MCF 10A (cell line): ENCODE measurements at regions not wholly inside any gene's neighbourhood (a gene's known extent, or its start where the extent isn't known, plus 50 kb on each side); places are given as distances from the start of the nearest gene placed in this dataset.

ENCODE experiments used
- BruUV-seq: library from RNA; stranded (reverse); fragments of 400-500 nt; replicated peaks from 2 replicates; lab custom pipeline; 2021; lab: Mats Ljungman, UMichigan
- CTCF ChIA-PET: fragments of 300-600 bp; sonication (Branson Sonifier 250); formaldehyde crosslinking; extraction: SDS; loops from one replicate; lab custom pipeline; 2021; ENCODE audit warnings: antibody characterized with exemption, inconsistent platforms; lab: Yijun Ruan, JAX
- POLR2A ChIA-PET: fragments of 300-600, 350-650 bp; sonication (Branson Sonifier 250); formaldehyde crosslinking; extraction: SDS; loops from one replicate; lab custom pipeline; 2020; ENCODE audit warnings: antibody characterized with exemption, inconsistent platforms; lab: Yijun Ruan, JAX
- DNase-seq: peaks from one replicate; pipeline ENCODE4 v3.0.0-alpha.2; 2018; ENCODE audit not compliant: unreplicated experiment
- H3K27ac Mint-ChIP-seq: one replicate; pipeline ENCODE4 v1.8.0; 2022; ENCODE audit warnings: mild to moderate bottlenecking, low read depth, mixed read lengths; ENCODE audit not compliant: unreplicated experiment
- H3K27me3 Mint-ChIP-seq: one replicate; pipeline ENCODE4 v1.8.0; 2022; ENCODE audit warnings: mixed read lengths; ENCODE audit not compliant: insufficient read depth, unreplicated experiment
- H3K36me3 Mint-ChIP-seq: one replicate; pipeline ENCODE4 v1.8.0; 2022; ENCODE audit warnings: mild to moderate bottlenecking, moderate library complexity, mixed read lengths; ENCODE audit not compliant: insufficient read depth, unreplicated experiment
- H3K4me1 Mint-ChIP-seq: one replicate; pipeline ENCODE4 v1.8.0; 2022; ENCODE audit warnings: mixed read lengths; ENCODE audit not compliant: insufficient read depth, unreplicated experiment
- H3K4me3 Mint-ChIP-seq: one replicate; pipeline ENCODE4 v1.8.0; 2022; ENCODE audit warnings: mild to moderate bottlenecking, moderate library complexity, mixed read lengths; ENCODE audit not compliant: unreplicated experiment
- H3K9me3 Mint-ChIP-seq: one replicate; pipeline ENCODE4 v1.8.0; 2022; ENCODE audit warnings: mixed read lengths; ENCODE audit not compliant: unreplicated experiment
- CTCF ChIP-seq: fragments of 200-600 bp; IDR thresholded peaks from one replicate; pipeline ENCODE4 v1.8.0; 2022; ENCODE audit warnings: antibody characterized with exemption, mild to moderate bottlenecking; ENCODE audit not compliant: unreplicated experiment
- intact Hi-C: fragments of 100-400 bp; cut with micrococcal nuclease; formaldehyde crosslinking; loops from 2 replicates; pipeline ENCODE4 v1.14.1; 2022

GRCh38 chr12:25812295-25812694, 146.2 kb upstream of the RASSF8 start:
- TF ChIP-seq CTCF = no peak
- H3K27me3 Mint-ChIP-seq = no peaks in the 10 kb centered on the region
- no peak overlapping the region for H3K27ac Mint-ChIP-seq
- intact Hi-C loops = no loop called here
- ChIA-PET CTCF (no interaction called here), POLR2A (interaction anchor here (1.0 kb wide), 1 partner anchor 147 kb away, joined by 4 read pairs; the partner anchor contains the start of gene RASSF8)
- peaks cover 4% of the 10 kb centered on the region for H3K36me3 Mint-ChIP-seq
- DNase-seq = no peak
- H3K9me3 Mint-ChIP-seq = peaks cover 4% of the 10 kb centered on the region
- peaks cover 11% of the 10 kb centered on the region for H3K4me1 Mint-ChIP-seq
- BruUV-seq = no TSS peak
- no peak overlapping the region for H3K4me3 Mint-ChIP-seq

GRCh38 chr12:25813843-25814242, 144.6 kb upstream of the RASSF8 start:
- CTCF ChIA-PET = no interaction called here
- Mint-ChIP-seq H3K36me3 (peaks cover 4% of the 10 kb centered on the region), H3K27ac (no peak overlapping the region), H3K9me3 (peaks cover 8% of the 10 kb centered on the region), H3K4me3 (no peak overlapping the region), H3K27me3 (no peaks in the 10 kb centered on the region), H3K4me1 (peaks cover 11% of the 10 kb centered on the region)
- DNase-seq = no peak
- intact Hi-C loops = no loop called here
- POLR2A ChIA-PET = interaction anchor here (0.6 kb wide), 2 partner anchors 177 to 206 kb away, joined by 3 read pairs; no protein-coding TSS in a partner anchor
- no TSS peak for BruUV-seq
- TF ChIP-seq CTCF = no peak

- intact Hi-C loops = no loop called here
These were observed 141.8 kb upstream of the RASSF8 start for GRCh38 chr12:25816637-25817036.

DNA sequence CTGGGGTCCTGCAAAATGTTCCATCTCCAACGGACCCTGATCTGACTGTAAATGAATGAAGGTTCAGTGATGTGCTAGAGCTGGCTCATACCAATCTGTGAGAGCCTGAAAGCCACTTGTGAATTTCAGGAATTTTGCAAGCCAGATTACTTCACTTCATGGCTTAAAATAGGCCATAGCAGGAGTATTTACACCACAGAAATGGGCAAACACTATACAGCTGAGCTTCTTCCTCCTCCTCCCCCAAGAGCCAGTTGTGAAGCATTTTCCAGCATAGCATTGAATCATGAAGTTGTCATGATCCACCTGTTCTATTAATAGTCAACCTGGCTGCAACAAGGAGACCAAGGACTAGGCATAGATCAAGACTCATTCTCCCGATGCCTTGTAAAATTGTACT, 141.3 kb upstream of the RASSF8 start:
- Mint-ChIP-seq H3K4me3 (no peak overlapping the region), H3K27ac (no peak overlapping the region), H3K9me3 (peaks cover 8% of the 10 kb centered on the region), H3K27me3 (no peaks in the 10 kb centered on the region), H3K36me3 (no peaks in the 10 kb centered on the region), H3K4me1 (peaks cover 3% of the 10 kb centered on the region)
- intact Hi-C loops = no loop called here
- CTCF ChIA-PET = no interaction called here
- BruUV-seq = no TSS peak
- TF ChIP-seq CTCF = no peak
- DNase-seq = no peak
- POLR2A ChIA-PET = no interaction called here

More at GRCh38 chr12:25816637-25817036, 141.8 kb upstream of the RASSF8 start:
- ChIA-PET POLR2A (no interaction called here), CTCF (no interaction called here)
- BruUV-seq = no TSS peak
- Mint-ChIP-seq H3K27me3 (no peaks in the 10 kb centered on the region), H3K4me1 (peaks cover 8% of the 10 kb centered on the region), H3K4me3 (no peak overlapping the region), H3K27ac (no peak overlapping the region), H3K9me3 (peaks cover 8% of the 10 kb centered on the region), H3K36me3 (no peaks in the 10 kb centered on the region)
- DNase-seq = no peak
- no peak for TF ChIP-seq CTCF
